Heart left ventricle (tissue), 16 donors: ENCODE measurements at regions not wholly inside any gene's neighbourhood (a gene's known extent, or its start where the extent isn't known, plus 50 kb on each side); places are given as distances from the start of the nearest gene placed in this dataset.

Experiments used
- ATAC-seq, 4 donors: fragments of 200-7000 bp; cut with Tn5 transposase; one replicate each; pipeline ENCODE4 v1.9.1; 2020 to 2022; ENCODE audit warnings: moderate library complexity in 4 of 4, mild to moderate bottlenecking in 3 of 4, moderate number of reproducible peaks in 1 of 4
- DNase-seq, 5 donors: peaks; one replicate each; pipeline ENCODE4 v3.0.0-alpha.2; 2020
- H3K27ac ChIP-seq, 12 donors: fragments of 200-600 bp; sonication (generic) in 4 of 12; one replicate each; pipeline versions ENCODE4 v1.5.0 to v1.8.0; 2016 to 2022; ENCODE audit warnings: mild to moderate bottlenecking in 2 of 12
- H3K27me3 ChIP-seq, 9 donors: fragments of 200-600 bp; sonication (generic) in 2 of 9; one replicate each; pipeline versions ENCODE4 v1.5.1 to v1.8.0; 2016 to 2022; ENCODE audit warnings: mild to moderate bottlenecking in 3 of 9
- H3K36me3 ChIP-seq, 9 donors: fragments of 200-600 bp; sonication (generic) in 2 of 9; one replicate each; pipeline versions ENCODE4 v1.5.0 to v1.8.0; 2018 to 2022; ENCODE audit warnings: mild to moderate bottlenecking in 2 of 9
- H3K4me1 ChIP-seq, 12 donors: fragments of 200-600 bp; sonication (generic) in 4 of 12; one replicate each; pipeline versions ENCODE4 v1.5.0 to v1.8.0; 2016 to 2022; ENCODE audit warnings: mild to moderate bottlenecking in 3 of 12
- H3K4me3 ChIP-seq, 12 donors: fragments of 200-600 bp; sonication (generic) in 4 of 12; one replicate each; pipeline versions ENCODE4 v1.5.0 to v1.8.0; 2017 to 2022; ENCODE audit warnings: mild to moderate bottlenecking in 9 of 12, moderate library complexity in 4 of 12
- H3K9me3 ChIP-seq, 12 donors: fragments of 200-600 bp; sonication (generic) in 4 of 12; one replicate each; pipeline versions ENCODE4 v1.5.0 to v1.8.0; 2016 to 2022; ENCODE audit warnings: mild to moderate bottlenecking in 1 of 12
- CTCF ChIP-seq, 12 donors: fragments of 200-600 bp; sonication (generic) in 4 of 12; IDR thresholded peaks; one replicate each; pipeline versions ENCODE4 v1.5.0 to v1.8.0; 2018 to 2022; ENCODE audit warnings: antibody characterized with exemption in 12 of 12, mild to moderate bottlenecking in 5 of 12
- POLR2A ChIP-seq, 2 donors: fragments of 450-650 bp; IDR thresholded peaks; one replicate each; pipeline ENCODE4 v1.6.1; 2017; ENCODE audit warnings: antibody characterized with exemption in 2 of 2, mild to moderate bottlenecking in 2 of 2, moderate library complexity in 2 of 2
- WGBS, 4 donors: extraction: QIAGEN DNeasy Blood & Tissue Kit in 2 of 4; methylation state at CpG; one replicate each; pipeline versions ENCODE4 v1.1.5 to v1.1.7; 2013 to 2018; 5-methylcytosine and 5-hydroxymethylcytosine counted together
- intact Hi-C, 10 donors: fragments of 100-400 bp; cut with DNase I; formaldehyde crosslinking; loops; one replicate each; pipeline versions ENCODE4 v1.11.1 to v1.14.2; 2022
- donor health status: ischemic (EF 13 %, LVEDD 7.1; RV severe dilation, severe dysfunction).
- donor health status: healthy with polysubstance abuse.
- donor health status: DM: no; HTN: yes; CAD: no.
- donor health status: DM: no; HTN: no; CAD: no.
- donor health status: ischemic (EF 25% LVEDD 6.9; RV normal size, moderate dysfunction).
- donor health status: ischemic (EF 25% LVEDD 5.7; RV mildly dilated, moderate dysfunction).
- donor health status: healthy.
- donor health status: DM: yes; HTN: yes; CAD: no.
- donor health status: ischemic (EF 35%, LVEDD 5.7; RV mildly dilated, moderate dysfunction).
- donor health status: nonischemic (EF 11% LVEDD 7.7; RV severe dilation, severe dysfunction).
- donor health status: DM: yes; HTN: yes; CAD: no.
- donor health status: PGD.
- donor health status: ischemic (EF 29% LVEDD 5.4; RV normal size, mild dysfunction).
- donor health status: nonischemic (EF 23%, LVEDD 6.1; RV moderate dilation, normal function).

- Histone ChIP-seq H3K9me3 (no peaks in the 10 kb centered on the region), H3K36me3 (no peaks in the 10 kb centered on the region), H3K4me3 (no peak overlapping the region), H3K4me1 (peaks cover 0 to 9% (median 0%) of the 10 kb centered on the region in 12 donors), H3K27ac (no peak overlapping the region), H3K27me3 (no peaks in the 10 kb centered on the region)
- intact Hi-C loops, result no loop called here
- DNase-seq (no peak), ATAC-seq (no peak)
- TF ChIP-seq POLR2A (IDR thresholded peaks at IDR 0.05), result no peak
- TF ChIP-seq CTCF (IDR thresholded peaks at IDR 0.05), result no peak
- WGBS, 4 donors, result 87 to 100% (median 98%) methylated on average over 1 of the region's 1 CpG
Measured at GRCh38 chr2:48264627-48265026, 49.9 kb upstream of the FOXN2 start.
